CD4-positive, alpha-beta T cell (primary cell): ENCODE measurements at regions not wholly inside any gene's neighbourhood (a gene's known extent, or its start where the extent isn't known, plus 50 kb on each side); places are given as distances from the start of the nearest gene placed in this dataset.

Experiments
- ATAC-seq: fragments of 200-7000 bp; cut with Tn5 transposase; one replicate; pipeline ENCODE4 v1.10.0; 2022; ENCODE audit warnings: mild to moderate bottlenecking; ENCODE audit not compliant: poor library complexity
- CTCF ChIA-PET: fragments of 350-600 bp; sonication (Branson Sonifier 250); formaldehyde crosslinking; loops from one replicate; lab custom pipeline; 2021; ENCODE audit warnings: antibody characterized with exemption, inconsistent platforms; lab: Charles Lee
- POLR2A ChIA-PET: fragments of 350-600 bp; sonication (Branson Sonifier 250); formaldehyde crosslinking; loops from one replicate; lab custom pipeline; 2021; ENCODE audit warnings: antibody characterized with exemption, inconsistent platforms; lab: Charles Lee
- DNase-seq, 14 experiments: peaks; one replicate each; pipeline ENCODE4 v3.0.0-alpha.2; 2013 to 2020; ENCODE audit warnings: mixed read lengths in 2 of 14
- H3K27ac ChIP-seq, 2 donors: one replicate each; pipeline versions ENCODE4 v1.5.1 to v1.7.0; 2013; ENCODE audit warnings: low read length in 2 of 2, low read depth in 1 of 2, mild to moderate bottlenecking in 1 of 2
- H3K27me3 ChIP-seq, 2 experiments: 1 replicate in 1 of 2; 2 replicates in 1 of 2; pipeline versions ENCODE4 v1.6.1 to v1.7.0; 2013; ENCODE audit warnings: low read length in 2 of 2, control low read depth in 1 of 2, mild to moderate bottlenecking in 1 of 2, moderate library complexity in 1 of 2; ENCODE audit not compliant: insufficient read depth in 2 of 2, control insufficient read depth in 1 of 2
- H3K36me3 ChIP-seq: one replicate; pipeline ENCODE4 v1.6.1; 2013; ENCODE audit warnings: low read length, control low read depth; ENCODE audit not compliant: insufficient read depth
- H3K4me1 ChIP-seq: one replicate; pipeline ENCODE4 v1.6.1; 2013; ENCODE audit warnings: low read length, control low read depth; ENCODE audit not compliant: insufficient read depth
- H3K4me3 ChIP-seq: one replicate; pipeline ENCODE4 v1.5.1; 2013; ENCODE audit warnings: mild to moderate bottlenecking, low read length, moderate library complexity
- H3K9me3 ChIP-seq, 2 experiments: 1 replicate in 1 of 2; 2 replicates in 1 of 2; pipeline versions ENCODE4 v1.6.1 to v1.7.0; 2013; ENCODE audit warnings: low read length in 2 of 2, mild to moderate bottlenecking in 2 of 2, control low read depth in 1 of 2, moderate library complexity in 1 of 2; ENCODE audit not compliant: control insufficient read depth in 1 of 2, insufficient read depth in 1 of 2
- H3K27ac Mint-ChIP-seq: one replicate; pipeline ENCODE4 v1.8.0; 2020; ENCODE audit warnings: mixed read lengths
- H3K27me3 Mint-ChIP-seq: one replicate; pipeline ENCODE4 v1.8.0; 2021; ENCODE audit warnings: mixed read lengths
- H3K36me3 Mint-ChIP-seq: one replicate; pipeline ENCODE4 v1.8.0; 2021; ENCODE audit warnings: low read depth, mixed read lengths
- H3K4me1 Mint-ChIP-seq: one replicate; pipeline ENCODE4 v1.8.0; 2021; ENCODE audit warnings: low read depth, mixed read lengths
- H3K4me3 Mint-ChIP-seq: one replicate; pipeline ENCODE4 v1.8.0; 2020; ENCODE audit warnings: mild to moderate bottlenecking, mixed read lengths
- H3K9me3 Mint-ChIP-seq: one replicate; pipeline ENCODE4 v1.8.0; 2020; ENCODE audit warnings: mixed read lengths
- intact Hi-C, 2 experiments: fragments of 100-400 bp; cut with DNase I in 1 of 2; cut with micrococcal nuclease in 1 of 2; formaldehyde crosslinking; loops; one replicate each; pipeline versions ENCODE4 v1.15.1 to v1.9.0; 2023 to 2025; cut with DNase I, micrococcal nuclease
- TF ChIP-seq, protein P1 (sequence below): fragments of 200-600 bp; IDR thresholded peaks from one replicate; pipeline ENCODE4 v1.8.0; 2022; ENCODE audit warnings: antibody characterized with exemption, mild to moderate bottlenecking

DNA sequence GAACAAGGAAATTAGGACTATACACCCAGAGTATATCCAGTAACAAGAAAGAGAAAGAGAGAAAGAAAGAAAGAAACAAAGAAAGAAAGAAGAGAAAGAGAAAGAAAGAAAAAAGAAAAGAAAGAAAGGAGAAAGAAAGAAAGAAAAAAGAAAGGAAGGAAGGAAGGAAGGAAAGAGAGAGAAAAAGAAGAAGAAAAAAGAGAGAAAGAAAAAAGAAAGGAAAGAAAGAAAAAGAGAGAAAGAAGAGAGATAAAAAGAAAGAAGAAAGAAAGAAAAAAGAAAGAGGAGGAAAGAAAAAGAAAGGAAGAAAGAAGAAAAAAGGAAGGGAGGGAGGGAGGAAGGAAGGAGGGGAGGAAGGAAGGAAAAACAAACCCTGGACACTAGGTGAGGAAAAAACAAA is 981.8 kb downstream of the TBC1D32 start:
- no peak overlapping the region for H3K4me3 ChIP-seq
- ChIA-PET POLR2A (no interaction called here), CTCF (interaction anchor here (1.8 kb wide), 1 partner anchor 9 kb away, joined by 3 read pairs; no protein-coding TSS in a partner anchor)
- Mint-ChIP-seq H3K27ac (no peak overlapping the region), H3K27me3 (no peaks in the 10 kb centered on the region), H3K9me3 (no peaks in the 10 kb centered on the region), H3K4me1 (no peaks in the 10 kb centered on the region), H3K36me3 (no peaks in the 10 kb centered on the region), H3K4me3 (no peak overlapping the region)
- H3K4me1 ChIP-seq: no peaks in the 10 kb centered on the region
- no peaks in the 10 kb centered on the region for H3K9me3 ChIP-seq
- H3K36me3 ChIP-seq: no peaks in the 10 kb centered on the region
- no peaks in the 10 kb centered on the region for H3K27me3 ChIP-seq
- DNase-seq (no peak), ATAC-seq (no peak)
- intact Hi-C loops: no loop called here
- no peak overlapping the region for H3K27ac ChIP-seq
- TF ChIP-seq, protein P1, sequence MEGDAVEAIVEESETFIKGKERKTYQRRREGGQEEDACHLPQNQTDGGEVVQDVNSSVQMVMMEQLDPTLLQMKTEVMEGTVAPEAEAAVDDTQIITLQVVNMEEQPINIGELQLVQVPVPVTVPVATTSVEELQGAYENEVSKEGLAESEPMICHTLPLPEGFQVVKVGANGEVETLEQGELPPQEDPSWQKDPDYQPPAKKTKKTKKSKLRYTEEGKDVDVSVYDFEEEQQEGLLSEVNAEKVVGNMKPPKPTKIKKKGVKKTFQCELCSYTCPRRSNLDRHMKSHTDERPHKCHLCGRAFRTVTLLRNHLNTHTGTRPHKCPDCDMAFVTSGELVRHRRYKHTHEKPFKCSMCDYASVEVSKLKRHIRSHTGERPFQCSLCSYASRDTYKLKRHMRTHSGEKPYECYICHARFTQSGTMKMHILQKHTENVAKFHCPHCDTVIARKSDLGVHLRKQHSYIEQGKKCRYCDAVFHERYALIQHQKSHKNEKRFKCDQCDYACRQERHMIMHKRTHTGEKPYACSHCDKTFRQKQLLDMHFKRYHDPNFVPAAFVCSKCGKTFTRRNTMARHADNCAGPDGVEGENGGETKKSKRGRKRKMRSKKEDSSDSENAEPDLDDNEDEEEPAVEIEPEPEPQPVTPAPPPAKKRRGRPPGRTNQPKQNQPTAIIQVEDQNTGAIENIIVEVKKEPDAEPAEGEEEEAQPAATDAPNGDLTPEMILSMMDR: peak; percentile 28

DNA sequence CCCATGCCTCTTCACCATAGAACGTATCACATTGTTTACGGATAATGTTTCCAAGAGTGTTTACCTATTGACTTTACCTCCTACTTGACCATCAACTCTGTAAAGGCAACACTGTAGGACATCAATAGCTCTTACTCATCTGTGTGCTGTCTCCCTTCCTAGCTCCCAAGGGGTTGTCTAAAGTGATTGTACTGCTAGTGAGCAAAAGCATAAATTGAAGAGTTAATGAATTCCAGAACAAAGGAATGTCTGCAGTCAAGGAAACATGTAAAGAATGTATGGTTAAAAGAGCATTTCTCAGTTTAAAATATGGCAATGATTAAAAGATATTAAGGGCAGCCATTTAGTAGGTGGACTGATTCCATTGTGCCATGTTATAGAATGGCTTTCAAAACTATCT is 985.4 kb downstream of the TBC1D32 start:
- H3K4me3 Mint-ChIP-seq: no peak overlapping the region
- no peaks in the 10 kb centered on the region for H3K36me3 ChIP-seq

DNA sequence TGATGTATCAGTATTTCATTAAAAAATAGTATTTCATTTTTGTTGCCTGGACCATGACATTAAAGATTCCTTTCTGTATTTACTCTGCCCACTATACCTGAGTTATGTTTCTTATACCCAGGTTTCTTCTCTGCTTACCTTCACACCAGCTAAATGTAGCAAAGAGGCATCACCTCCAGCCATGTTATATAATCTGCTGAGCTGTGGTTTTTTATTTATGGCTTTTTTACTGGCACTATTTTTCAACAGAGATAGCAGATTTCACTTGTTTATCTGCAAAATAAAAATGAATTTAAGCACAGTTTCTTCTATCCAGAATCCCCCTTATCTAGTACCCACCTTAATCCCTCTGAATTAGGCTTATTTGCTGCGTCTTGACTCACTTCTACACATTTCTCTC is 979.0 kb upstream of the MAN1A1 start:
- intact Hi-C loops: no loop called here
- Mint-ChIP-seq H3K4me1 (no peaks in the 10 kb centered on the region), H3K4me3 (no peak overlapping the region), H3K36me3 (no peaks in the 10 kb centered on the region), H3K27ac (no peak overlapping the region), H3K27me3 (no peaks in the 10 kb centered on the region), H3K9me3 (peaks cover 4% of the 10 kb centered on the region)
- ATAC-seq (no peak), DNase-seq (no peak)
- Histone ChIP-seq H3K4me1 (no peaks in the 10 kb centered on the region), H3K4me3 (no peak overlapping the region), H3K27me3 (no peaks in the 10 kb centered on the region), H3K36me3 (no peaks in the 10 kb centered on the region), H3K9me3 (no peaks in the 10 kb centered on the region), H3K27ac (no peak overlapping the region)
- POLR2A ChIA-PET: no interaction called here
- CTCF ChIA-PET: no interaction called here
- TF ChIP-seq, protein P1: no peak

More for the DNA sequence above, 985.4 kb downstream of the TBC1D32 start:
- intact Hi-C loops: no loop called here
- H3K4me3 ChIP-seq: no peak overlapping the region
- H3K4me1 ChIP-seq: no peaks in the 10 kb centered on the region
- TF ChIP-seq, protein P1: no peak
- H3K4me1 Mint-ChIP-seq: no peaks in the 10 kb centered on the region
- DNase-seq: no peak
- POLR2A ChIA-PET: no interaction called here
- no peaks in the 10 kb centered on the region for H3K9me3 ChIP-seq
- H3K9me3 Mint-ChIP-seq: peaks cover 3% of the 10 kb centered on the region
- CTCF ChIA-PET: no interaction called here
- H3K27ac ChIP-seq: no peak overlapping the region
- no peaks in the 10 kb centered on the region for H3K27me3 Mint-ChIP-seq
- no peak for ATAC-seq
- H3K27ac Mint-ChIP-seq: no peak overlapping the region
- H3K36me3 Mint-ChIP-seq: no peaks in the 10 kb centered on the region
- no peaks in the 10 kb centered on the region for H3K27me3 ChIP-seq
